ENCODE measurements at regions not wholly inside any gene's neighbourhood (a gene's known extent, or its start where the extent isn't known, plus 50 kb on each side); places are given as distances from the start of the nearest gene placed in this dataset.

DNA sequence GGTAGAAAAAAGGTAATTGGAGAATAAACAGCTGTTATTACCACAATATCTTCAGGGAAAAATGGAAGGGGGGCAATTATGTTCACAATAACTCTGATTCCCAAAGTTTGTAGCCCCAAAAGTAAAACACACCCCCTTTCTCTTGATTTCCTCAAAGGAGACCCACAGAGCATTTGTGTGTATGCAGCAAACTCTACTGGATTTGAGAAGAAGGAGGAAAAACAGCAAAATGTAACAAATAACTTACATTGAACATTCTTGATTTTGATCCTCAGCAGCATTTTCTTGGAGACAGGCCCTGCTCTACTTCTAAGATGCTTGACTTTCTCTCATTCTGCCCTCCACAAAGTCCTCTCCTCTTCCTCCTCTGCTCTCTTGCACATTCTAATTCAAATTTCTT, 420.8 kb upstream of the EDIL3 start:
- Histone ChIP-seq H3K4me3 (ENCODE audit: low read depth in 1 of 3, low read length in 3 of 3) (no peak overlapping the region), H3K27ac (ENCODE audit: low read depth in 1 of 2, low read length in 2 of 2) (no peak overlapping the region), H3K36me3 (ENCODE audit: control insufficient read depth in 4 of 4, insufficient read depth in 3 of 4, low read depth in 1 of 4, low read length in 3 of 4) (no peaks in the 10 kb centered on the region), H3K9me3 (ENCODE audit: control insufficient read depth in 4 of 4, low read length in 3 of 4) (no peaks in the 10 kb centered on the region), H3K4me1 (ENCODE audit: control insufficient read depth in 4 of 4, insufficient read depth in 4 of 4, low read length in 3 of 4) (no peaks in the 10 kb centered on the region), H3K27me3 (ENCODE audit: control insufficient read depth in 4 of 4, insufficient read depth in 4 of 4, low read length in 3 of 4) (peaks cover 0 to 2% (median 0%) of the 10 kb centered on the region in 4 donors), H3K9ac (ENCODE audit: low read depth in 1 of 2, low read length in 2 of 2) (no peak overlapping the region)
- TF ChIP-seq FOXA1 (IDR thresholded peaks at IDR 0.05) (no peak), ATF3 (IDR thresholded peaks at IDR 0.05) (no peak), RAD21 (IDR thresholded peaks at IDR 0.05) (no peak), TAF1 (conservative IDR thresholded peaks at IDR 0.05) (no peak), ZBTB33 (IDR thresholded peaks at IDR 0.05) (no peak), YY1 (IDR thresholded peaks at IDR 0.05) (no peak), EGR1 (IDR thresholded peaks at IDR 0.05; ENCODE audit: low read depth in 2 of 2) (no peak), CTCF (IDR thresholded peaks at IDR 0.05; ENCODE audit: low read depth, low read length, missing input control) (no peak), SP1 (IDR thresholded peaks at IDR 0.05) (no peak), GABPA (IDR thresholded peaks at IDR 0.05 in 1 of 2, conservative IDR thresholded peaks at IDR 0.05 in 1 of 2) (no peak), HNF4A (conservative IDR thresholded peaks at IDR 0.05) (no peak), FOXA2 (IDR thresholded peaks at IDR 0.05) (no peak), JUND (IDR thresholded peaks at IDR 0.05) (no peak), NR2F2 (IDR thresholded peaks at IDR 0.05) (no peak), RXRA (IDR thresholded peaks at IDR 0.05) (no peak), HNF4G (IDR thresholded peaks at IDR 0.05) (no peak), REST (IDR thresholded peaks at IDR 0.05) (no peak)
- TF ChIP-seq, protein P1, sequence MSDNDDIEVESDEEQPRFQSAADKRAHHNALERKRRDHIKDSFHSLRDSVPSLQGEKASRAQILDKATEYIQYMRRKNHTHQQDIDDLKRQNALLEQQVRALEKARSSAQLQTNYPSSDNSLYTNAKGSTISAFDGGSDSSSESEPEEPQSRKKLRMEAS (IDR thresholded peaks at IDR 0.05): no peak
- no peak for DNase-seq (ENCODE audit: low spot score)

Measured in liver (tissue), 7 donors.